Pancreas (tissue), 10 donors: ENCODE measurements at regions not wholly inside any gene's neighbourhood (a gene's known extent, or its start where the extent isn't known, plus 50 kb on each side); places are given as distances from the start of the nearest gene placed in this dataset.

ENCODE experiments used
- ATAC-seq, 4 donors: fragments of 200-7000 bp; cut with Tn5 transposase; one replicate each; pipeline versions ENCODE4 v1.8.0 to v1.9.1; 2020; ENCODE audit warnings: mild to moderate bottlenecking in 4 of 4, moderate library complexity in 4 of 4
- DNase-seq, 6 donors: peaks; one replicate each; pipeline ENCODE4 v3.0.0-alpha.2; 2020
- FAIRE-seq: peaks from 2 replicates; lab custom pipeline; 2012; peaks lifted over from hg19 to GRCh38; lab: Jason Lieb, UNC
- H3K27ac ChIP-seq, 4 donors: fragments of 200-600 bp; sonication (generic); 1 replicate in 3 of 4; 2 replicates in 1 of 4; pipeline versions ENCODE4 v1.5.0 to v1.8.0; 2020
- H3K27me3 ChIP-seq, 4 donors: fragments of 200-600 bp; one replicate each; pipeline ENCODE4 v1.8.0; 2021
- H3K36me3 ChIP-seq, 3 donors: fragments of 200-600 bp; sonication (generic) in 1 of 3; one replicate each; pipeline versions ENCODE4 v1.5.0 to v1.8.0; 2020 to 2021
- H3K4me1 ChIP-seq, 3 donors: fragments of 200-600 bp; one replicate each; pipeline ENCODE4 v1.8.0; 2021
- H3K4me3 ChIP-seq, 4 donors: fragments of 200-600 bp; sonication (generic) in 2 of 4; one replicate each; pipeline versions ENCODE4 v1.5.0 to v1.8.0; 2020 to 2021
- H3K9me3 ChIP-seq, 4 donors: fragments of 200-600 bp; one replicate each; pipeline ENCODE4 v1.8.0; 2021
- CTCF ChIP-seq, 4 donors: fragments of 200-600 bp; sonication (generic) in 3 of 4; IDR thresholded peaks; one replicate each; pipeline versions ENCODE4 v1.5.0 to v1.8.0; 2021; ENCODE audit warnings: antibody characterized with exemption in 4 of 4
- WGBS, 2 donors: extraction: QIAGEN DNeasy Blood & Tissue Kit; methylation state at CpG; one replicate each; pipeline ENCODE4 v1.1.7; 2013; 5-methylcytosine and 5-hydroxymethylcytosine counted together
- intact Hi-C, 3 donors: fragments of 100-400 bp; cut with DNase I; formaldehyde crosslinking; loops; one replicate each; pipeline versions ENCODE4 v1.11.1 to v1.14.2; 2022
- donor health status: healthy with polysubstance abuse.
- donor health status: DM: no; HTN: no; CAD: no; lungs with moderate emphysema.
- donor health status: DM: no; HTN: no; CAD: no.
- donor health status: control.
- donor health status: control.
- donor health status: Bipolar disorder and iron deficiency.
- donor health status: DM: yes; HTN: yes; CAD: no.
- donor health status: DM: no; HTN: no; CAD: no.
- donor health status: DM: no; HTN: no; CAD: no.
- donor health status: DM: yes; HTN: yes; CAD: no.

- intact Hi-C loops: no loop called here
- DNase-seq: no peak
- no peak overlapping the region for H3K27ac ChIP-seq
- TF ChIP-seq CTCF (IDR thresholded peaks at IDR 0.05): no peak
- ATAC-seq: no peak
- H3K4me3 ChIP-seq: no peak overlapping the region
- no peaks in the 10 kb centered on the region for H3K27me3 ChIP-seq
- no peaks in the 10 kb centered on the region for H3K9me3 ChIP-seq
- FAIRE-seq: no peak
- 73 to 83% methylated on average over 2 of the region's 2 CpGs for WGBS, 2 donors
- no peaks in the 10 kb centered on the region for H3K36me3 ChIP-seq
- peaks cover 0 to 3% (median 0%) of the 10 kb centered on the region in 3 donors for H3K4me1 ChIP-seq
These were observed 88.8 kb upstream of the RAB27B start for GRCh38 chr18:54739476-54739875.

GRCh38 chr18:54740136-54740846 is 88.0 kb upstream of the RAB27B start:
- no peak for TF ChIP-seq CTCF (IDR thresholded peaks at IDR 0.05)
- FAIRE-seq: no peak
- Histone ChIP-seq H3K27me3 (no peaks in the 10 kb centered on the region), H3K36me3 (no peaks in the 10 kb centered on the region), H3K27ac (no peak overlapping the region), H3K9me3 (no peaks in the 10 kb centered on the region), H3K4me1 (peaks cover 0 to 3% (median 0%) of the 10 kb centered on the region in 3 donors), H3K4me3 (no peak overlapping the region)
- 68 to 78% methylated on average over 3 of the region's 3 CpGs for WGBS, 2 donors
- DNase-seq: no peak
- intact Hi-C loops: no loop called here
- no peak for ATAC-seq

- 83 to 85% methylated on average over 4 of the region's 4 CpGs for WGBS, 2 donors
These were observed 86.2 kb upstream of the RAB27B start for GRCh38 chr18:54742120-54742519.

GRCh38 chr18:54742659-54743604 is 85.3 kb upstream of the RAB27B start:
- Histone ChIP-seq H3K27ac (no peak overlapping the region), H3K36me3 (no peaks in the 10 kb centered on the region), H3K4me3 (no peak overlapping the region), H3K27me3 (no peaks in the 10 kb centered on the region), H3K9me3 (no peaks in the 10 kb centered on the region), H3K4me1 (peaks cover 0 to 3% (median 0%) of the 10 kb centered on the region in 3 donors)
- TF ChIP-seq CTCF (IDR thresholded peaks at IDR 0.05): no peak
- 73 to 74% methylated on average over 2 of the region's 2 CpGs for WGBS, 2 donors
- intact Hi-C loops: no loop called here
- peak; percentile 63 to 88 (median 80) for ATAC-seq
- DNase-seq: peak in 3 of 6 donors; percentile 9 to 36 (median 31)
- no peak for FAIRE-seq

More at GRCh38 chr18:54742120-54742519, 86.2 kb upstream of the RAB27B start:
- H3K4me3 ChIP-seq: no peak overlapping the region
- ATAC-seq (peak in 1 of 4 donors; percentile 22), DNase-seq (no peak), FAIRE-seq (no peak)
- H3K4me1 ChIP-seq: peaks cover 0 to 3% (median 0%) of the 10 kb centered on the region in 3 donors
- intact Hi-C loops: no loop called here
- no peak overlapping the region for H3K27ac ChIP-seq
- no peaks in the 10 kb centered on the region for H3K36me3 ChIP-seq
- TF ChIP-seq CTCF (IDR thresholded peaks at IDR 0.05): no peak
- H3K9me3 ChIP-seq: no peaks in the 10 kb centered on the region
- no peaks in the 10 kb centered on the region for H3K27me3 ChIP-seq
